ENCODE measurements at regions not wholly inside any gene's neighbourhood (a gene's known extent, or its start where the extent isn't known, plus 50 kb on each side); places are given as distances from the start of the nearest gene placed in this dataset.
"Not testable (repeated sequence)": the region's sequence is repeated elsewhere in the genome, so short reads cannot be mapped to it uniquely, and the experiment has no call there.

GRCh38 chr9:102434545-102434944 lies 560.6 kb upstream of the CYLC2 start:
- no peak overlapping the region for H3K27ac ChIP-seq
- no peak overlapping the region for H3K4me3 ChIP-seq
- H3K4me1 ChIP-seq: no peaks in the 10 kb centered on the region
- H4K20me1 ChIP-seq: no peaks in the 10 kb centered on the region
- no peaks in the 10 kb centered on the region for H3K9me3 ChIP-seq
- no peak overlapping the region for H3K4me2 ChIP-seq
- H3K36me3 ChIP-seq: no peaks in the 10 kb centered on the region
- no peak for TF ChIP-seq Cebpa-rat (IDR thresholded peaks at IDR 0.05)
- no peaks in the 10 kb centered on the region for H3K27me3 ChIP-seq
- H3K9ac ChIP-seq: no peak overlapping the region

GRCh38 chr9:102428305-102428704 lies 566.8 kb upstream of the CYLC2 start:
- Histone ChIP-seq H3K4me1 (no peaks in the 10 kb centered on the region), H3K4me3 (no peak overlapping the region), H4K20me1 (no peaks in the 10 kb centered on the region), H3K36me3 (no peaks in the 10 kb centered on the region), H3K9ac (no peak overlapping the region), H3K27me3 (no peaks in the 10 kb centered on the region), H3K9me3 (no peaks in the 10 kb centered on the region), H3K4me2 (no peak overlapping the region), H3K27ac (no peak overlapping the region)
- TF ChIP-seq Cebpa-rat (IDR thresholded peaks at IDR 0.05): no peak

- not testable (repeated sequence) for H3K4me1 ChIP-seq
Observed at GRCh38 chr9:102416251-102416650, 578.9 kb upstream of the CYLC2 start.

GRCh38 chr9:102405218-102405867 lies 589.8 kb upstream of the CYLC2 start:
- Histone ChIP-seq H3K4me3 (no peak overlapping the region), H3K27me3 (no peaks in the 10 kb centered on the region), H3K9me3 (no peaks in the 10 kb centered on the region), H3K36me3 (no peaks in the 10 kb centered on the region), H3K4me1 (no peaks in the 10 kb centered on the region), H3K27ac (no peak overlapping the region), H3K4me2 (no peak overlapping the region), H4K20me1 (no peaks in the 10 kb centered on the region), H3K9ac (no peak overlapping the region)
- TF ChIP-seq Cebpa-rat (IDR thresholded peaks at IDR 0.05): no peak

More at GRCh38 chr9:102416251-102416650, 578.9 kb upstream of the CYLC2 start:
- peaks cover 29% of the 10 kb centered on the region for H3K9me3 ChIP-seq
- H3K9ac ChIP-seq, H3K4me3 ChIP-seq, H3K27ac ChIP-seq, H4K20me1 ChIP-seq, H3K27me3 ChIP-seq, H3K36me3 ChIP-seq, H3K4me2 ChIP-seq: not testable (repeated sequence)

GRCh38 chr9:102403514-102403913 lies 591.6 kb upstream of the CYLC2 start:
- H3K27ac ChIP-seq: no peak overlapping the region

GRCh38 chr9:102398205-102398604 lies 596.9 kb upstream of the CYLC2 start:
- no peak for TF ChIP-seq Cebpa-rat (IDR thresholded peaks at IDR 0.05)
- H4K20me1 ChIP-seq: no peaks in the 10 kb centered on the region
- no peak overlapping the region for H3K4me3 ChIP-seq
- H3K27ac ChIP-seq: no peak overlapping the region
- no peak overlapping the region for H3K9ac ChIP-seq
- no peaks in the 10 kb centered on the region for H3K9me3 ChIP-seq
- H3K4me1 ChIP-seq: no peaks in the 10 kb centered on the region
- no peaks in the 10 kb centered on the region for H3K27me3 ChIP-seq
- no peak overlapping the region for H3K4me2 ChIP-seq
- no peaks in the 10 kb centered on the region for H3K36me3 ChIP-seq

More at GRCh38 chr9:102403514-102403913, 591.6 kb upstream of the CYLC2 start:
- no peak overlapping the region for H3K4me3 ChIP-seq
- no peaks in the 10 kb centered on the region for H3K36me3 ChIP-seq
- no peaks in the 10 kb centered on the region for H4K20me1 ChIP-seq
- no peak overlapping the region for H3K9ac ChIP-seq
- H3K4me1 ChIP-seq: no peaks in the 10 kb centered on the region
- no peak for TF ChIP-seq Cebpa-rat (IDR thresholded peaks at IDR 0.05)
- no peaks in the 10 kb centered on the region for H3K9me3 ChIP-seq
- no peak overlapping the region for H3K4me2 ChIP-seq
- H3K27me3 ChIP-seq: no peaks in the 10 kb centered on the region

- H3K9me3 ChIP-seq, H3K4me1 ChIP-seq, H3K36me3 ChIP-seq, H3K9ac ChIP-seq, H4K20me1 ChIP-seq, H3K4me3 ChIP-seq, H3K27ac ChIP-seq, H3K4me2 ChIP-seq, H3K27me3 ChIP-seq: not testable (repeated sequence)
Observed at GRCh38 chr9:102385620-102386019, 609.5 kb upstream of the CYLC2 start.

GRCh38 chr9:102362470-102363132 lies 624.2 kb upstream of the GRIN3A start:
- H3K9me3 ChIP-seq: no peaks in the 10 kb centered on the region
- H3K27ac ChIP-seq: no peak overlapping the region
- no peak overlapping the region for H3K4me3 ChIP-seq

GRCh38 chr9:102360846-102361245 lies 622.4 kb upstream of the GRIN3A start:
- Histone ChIP-seq H3K27me3 (no peaks in the 10 kb centered on the region), H3K36me3 (no peaks in the 10 kb centered on the region), H3K27ac (no peak overlapping the region), H3K9ac (no peak overlapping the region), H4K20me1 (no peaks in the 10 kb centered on the region), H3K4me2 (no peak overlapping the region), H3K9me3 (peaks cover 8% of the 10 kb centered on the region), H3K4me3 (no peak overlapping the region), H3K4me1 (0 out of 2 replicates have a peak, but pooled peaks cover 4% of the 10 kb centered on the region)
- no peak for TF ChIP-seq Cebpa-rat (IDR thresholded peaks at IDR 0.05)

More at GRCh38 chr9:102362470-102363132, 624.2 kb upstream of the GRIN3A start:
- H3K27me3 ChIP-seq: no peaks in the 10 kb centered on the region
- H3K4me2 ChIP-seq: no peak overlapping the region
- H3K9ac ChIP-seq: no peak overlapping the region
- no peak for TF ChIP-seq Cebpa-rat (IDR thresholded peaks at IDR 0.05)
- 0 out of 2 replicates have a peak, but pooled peaks cover 4% of the 10 kb centered on the region for H3K4me1 ChIP-seq
- H4K20me1 ChIP-seq: no peaks in the 10 kb centered on the region
- H3K36me3 ChIP-seq: no peaks in the 10 kb centered on the region

GRCh38 chr9:102355982-102356381 lies 617.5 kb upstream of the GRIN3A start:
- Histone ChIP-seq H4K20me1 (no peaks in the 10 kb centered on the region), H3K27ac (no peak overlapping the region), H3K36me3 (no peaks in the 10 kb centered on the region), H3K9ac (no peak overlapping the region), H3K27me3 (no peaks in the 10 kb centered on the region), H3K9me3 (peaks cover 13% of the 10 kb centered on the region), H3K4me3 (no peak overlapping the region), H3K4me2 (no peak overlapping the region), H3K4me1 (no peaks in the 10 kb centered on the region)
- no peak for TF ChIP-seq Cebpa-rat (IDR thresholded peaks at IDR 0.05)

All from BLaER1 (cell line).